ENCODE measurements at regions not wholly inside any gene's neighbourhood (a gene's known extent, or its start where the extent isn't known, plus 50 kb on each side); places are given as distances from the start of the nearest gene placed in this dataset.

DNA sequence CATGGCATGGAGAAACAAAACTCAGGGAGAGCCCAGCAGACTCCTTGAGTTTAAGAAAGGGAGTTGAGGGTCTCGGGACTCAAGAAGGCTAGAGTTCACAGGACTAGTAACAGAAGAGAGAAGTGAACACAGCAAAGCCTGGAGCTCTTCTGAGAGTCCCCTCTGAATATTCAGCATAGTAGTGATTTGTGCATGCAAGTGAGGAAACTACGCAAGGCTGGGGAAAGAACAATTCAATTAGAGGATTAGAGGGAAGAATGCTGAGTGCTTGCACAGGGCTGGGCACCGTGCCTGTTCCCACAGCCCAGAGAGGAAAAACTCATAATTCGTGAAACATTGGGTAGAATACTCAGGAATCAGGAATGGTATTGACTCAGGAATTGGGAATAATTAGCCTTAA lies 540.0 kb upstream of the SALL1 start:
- Histone ChIP-seq H3K4me1 (no peaks in the 10 kb centered on the region), H3K9ac (no peak overlapping the region), H2AFZ (no peak overlapping the region), H3K4me3 (ENCODE audit: low read depth, low read length) (no peak overlapping the region), H3K36me3 (ENCODE audit: control insufficient read depth, insufficient read depth, low read length) (no peaks in the 10 kb centered on the region), H3K27ac (no peak overlapping the region), H3K27me3 (ENCODE audit: control insufficient read depth, insufficient read depth, low read length) (no peaks in the 10 kb centered on the region), H3K9me3 (ENCODE audit: control insufficient read depth, low read length) (no peaks in the 10 kb centered on the region), H3K79me2 (no peaks in the 10 kb centered on the region), H3K4me2 (ENCODE audit: low read length) (no peak overlapping the region)
- TF ChIP-seq, protein P1, sequence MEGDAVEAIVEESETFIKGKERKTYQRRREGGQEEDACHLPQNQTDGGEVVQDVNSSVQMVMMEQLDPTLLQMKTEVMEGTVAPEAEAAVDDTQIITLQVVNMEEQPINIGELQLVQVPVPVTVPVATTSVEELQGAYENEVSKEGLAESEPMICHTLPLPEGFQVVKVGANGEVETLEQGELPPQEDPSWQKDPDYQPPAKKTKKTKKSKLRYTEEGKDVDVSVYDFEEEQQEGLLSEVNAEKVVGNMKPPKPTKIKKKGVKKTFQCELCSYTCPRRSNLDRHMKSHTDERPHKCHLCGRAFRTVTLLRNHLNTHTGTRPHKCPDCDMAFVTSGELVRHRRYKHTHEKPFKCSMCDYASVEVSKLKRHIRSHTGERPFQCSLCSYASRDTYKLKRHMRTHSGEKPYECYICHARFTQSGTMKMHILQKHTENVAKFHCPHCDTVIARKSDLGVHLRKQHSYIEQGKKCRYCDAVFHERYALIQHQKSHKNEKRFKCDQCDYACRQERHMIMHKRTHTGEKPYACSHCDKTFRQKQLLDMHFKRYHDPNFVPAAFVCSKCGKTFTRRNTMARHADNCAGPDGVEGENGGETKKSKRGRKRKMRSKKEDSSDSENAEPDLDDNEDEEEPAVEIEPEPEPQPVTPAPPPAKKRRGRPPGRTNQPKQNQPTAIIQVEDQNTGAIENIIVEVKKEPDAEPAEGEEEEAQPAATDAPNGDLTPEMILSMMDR (IDR thresholded peaks at IDR 0.05): no peak

DNA sequence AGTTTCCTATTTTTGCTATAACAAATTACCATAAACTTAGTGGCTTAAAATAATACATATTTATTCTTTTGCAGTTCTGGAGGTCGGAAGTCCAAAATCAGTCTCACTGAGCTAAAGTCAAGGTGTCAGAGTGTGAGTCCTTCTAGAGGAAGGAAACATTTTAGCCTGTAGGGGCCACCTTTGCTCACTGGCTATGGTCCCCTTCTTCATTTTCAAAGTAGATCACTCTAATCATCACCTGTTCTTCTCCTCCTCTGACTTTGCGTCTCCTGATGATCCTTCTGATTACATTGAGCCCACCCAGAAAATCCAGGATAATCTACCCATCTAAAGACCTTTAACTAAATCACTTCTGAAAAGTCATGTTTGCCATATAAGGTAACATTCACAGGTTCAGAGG lies 534.4 kb upstream of the SALL1 start:
- TF ChIP-seq, protein P1 (IDR thresholded peaks at IDR 0.05): no peak
- Histone ChIP-seq H3K4me1 (no peaks in the 10 kb centered on the region), H3K9me3 (ENCODE audit: control insufficient read depth, low read length) (no peaks in the 10 kb centered on the region), H2AFZ (no peak overlapping the region), H3K79me2 (no peaks in the 10 kb centered on the region), H3K9ac (no peak overlapping the region), H3K27ac (no peak overlapping the region), H3K4me2 (ENCODE audit: low read length) (no peak overlapping the region), H3K27me3 (ENCODE audit: control insufficient read depth, insufficient read depth, low read length) (no peaks in the 10 kb centered on the region), H3K36me3 (ENCODE audit: control insufficient read depth, insufficient read depth, low read length) (no peaks in the 10 kb centered on the region), H3K4me3 (ENCODE audit: low read depth, low read length) (no peak overlapping the region)

DNA sequence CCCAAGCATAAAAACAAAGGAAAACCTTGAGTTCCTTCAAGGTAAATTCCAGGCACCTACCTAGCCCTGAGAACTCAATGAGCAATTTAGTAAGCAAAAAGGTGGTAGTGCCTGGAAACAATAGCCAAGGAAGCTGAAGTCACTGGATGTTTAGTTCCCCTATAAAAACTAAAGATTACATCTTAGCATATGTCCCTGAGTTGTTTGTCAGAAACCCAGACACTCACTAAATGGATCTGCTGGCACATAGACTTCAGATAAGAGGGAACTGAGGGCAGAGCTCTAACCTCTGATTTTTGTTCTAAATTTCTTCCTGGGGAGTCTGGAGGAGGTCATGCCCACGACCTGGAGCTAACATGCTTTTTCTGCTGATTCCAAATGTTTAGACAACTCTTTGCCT lies 532.8 kb upstream of the SALL1 start:
- H3K9me3 ChIP-seq (ENCODE audit: control insufficient read depth, low read length): no peaks in the 10 kb centered on the region
- TF ChIP-seq, protein P1 (IDR thresholded peaks at IDR 0.05): no peak
- no peaks in the 10 kb centered on the region for H3K36me3 ChIP-seq (ENCODE audit: control insufficient read depth, insufficient read depth, low read length)
- no peak overlapping the region for H3K4me2 ChIP-seq (ENCODE audit: low read length)
- H2AFZ ChIP-seq: no peak overlapping the region
- no peaks in the 10 kb centered on the region for H3K79me2 ChIP-seq
- H3K4me1 ChIP-seq: no peaks in the 10 kb centered on the region
- H3K4me3 ChIP-seq (ENCODE audit: low read depth, low read length): no peak overlapping the region
- H3K27ac ChIP-seq: no peak overlapping the region
- H3K27me3 ChIP-seq (ENCODE audit: control insufficient read depth, insufficient read depth, low read length): no peaks in the 10 kb centered on the region
- no peak overlapping the region for H3K9ac ChIP-seq

DNA sequence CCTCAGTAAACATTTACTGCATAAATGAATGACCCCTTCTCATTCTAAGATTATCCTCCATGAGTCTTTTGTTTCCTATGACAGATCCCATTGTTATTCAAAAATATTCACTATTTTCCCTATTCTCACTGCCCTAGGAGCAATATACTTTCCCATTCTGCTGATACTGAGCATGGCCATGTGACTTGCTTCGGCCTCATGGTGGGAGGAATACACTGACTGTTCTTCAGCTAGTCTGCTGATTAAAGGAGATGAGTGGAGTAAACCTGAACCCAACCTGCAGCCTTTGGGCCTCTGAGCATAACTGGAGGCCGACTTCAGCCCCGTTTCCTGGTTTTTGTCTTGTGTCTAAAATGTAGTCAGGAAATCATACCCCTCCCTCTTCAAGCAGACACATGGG lies 531.8 kb upstream of the SALL1 start:
- Histone ChIP-seq H2AFZ (no peak overlapping the region), H3K4me2 (ENCODE audit: low read length) (no peak overlapping the region), H3K4me1 (no peaks in the 10 kb centered on the region), H3K9ac (no peak overlapping the region), H3K9me3 (ENCODE audit: control insufficient read depth, low read length) (no peaks in the 10 kb centered on the region), H3K27ac (no peak overlapping the region), H3K4me3 (ENCODE audit: low read depth, low read length) (no peak overlapping the region), H3K27me3 (ENCODE audit: control insufficient read depth, insufficient read depth, low read length) (no peaks in the 10 kb centered on the region), H3K36me3 (ENCODE audit: control insufficient read depth, insufficient read depth, low read length) (no peaks in the 10 kb centered on the region), H3K79me2 (no peaks in the 10 kb centered on the region)
- TF ChIP-seq, protein P1 (IDR thresholded peaks at IDR 0.05): no peak

DNA sequence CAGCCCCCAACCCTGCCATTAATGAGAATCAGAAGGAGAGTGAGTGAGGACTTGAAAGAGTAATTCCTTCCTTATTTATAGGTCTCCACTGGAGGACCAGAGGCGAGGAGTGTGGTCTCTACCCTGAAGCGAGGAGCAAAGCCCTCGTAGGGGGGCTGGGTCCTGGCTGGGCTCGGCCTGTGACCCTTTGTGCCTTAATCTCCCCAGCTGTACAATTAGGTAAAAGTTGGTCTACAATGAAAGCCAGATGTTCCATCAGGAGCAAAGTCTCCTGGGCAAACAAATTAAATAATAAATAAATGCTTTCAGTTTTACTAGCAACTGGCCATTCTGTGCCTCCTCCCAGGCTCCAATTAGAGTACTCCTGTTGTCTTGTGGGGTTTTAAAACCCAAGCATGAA lies 523.5 kb upstream of the SALL1 start:
- Histone ChIP-seq H3K9ac (no peak overlapping the region), H3K79me2 (no peaks in the 10 kb centered on the region), H3K36me3 (ENCODE audit: control insufficient read depth, insufficient read depth, low read length) (no peaks in the 10 kb centered on the region)

More for the DNA sequence above, 523.5 kb upstream of the SALL1 start:
- H3K27me3 ChIP-seq (ENCODE audit: control insufficient read depth, insufficient read depth, low read length): no peaks in the 10 kb centered on the region
- H3K9me3 ChIP-seq (ENCODE audit: control insufficient read depth, low read length): no peaks in the 10 kb centered on the region
- H3K4me3 ChIP-seq (ENCODE audit: low read depth, low read length): no peak overlapping the region
- no peak overlapping the region for H2AFZ ChIP-seq
- H3K27ac ChIP-seq: no peak overlapping the region
- TF ChIP-seq, protein P1 (IDR thresholded peaks at IDR 0.05): no peak
- H3K4me2 ChIP-seq (ENCODE audit: low read length): no peak overlapping the region
- no peaks in the 10 kb centered on the region for H3K4me1 ChIP-seq
